ENCODE measurements at regions not wholly inside any gene's neighbourhood (a gene's known extent, or its start where the extent isn't known, plus 50 kb on each side); places are given as distances from the start of the nearest gene placed in this dataset.
"Not testable (repeated sequence)": the region's sequence is repeated elsewhere in the genome, so short reads cannot be mapped to it uniquely, and the experiment has no call there.

GRCh38 chr1:121538943-121539575, 354.3 kb downstream of the SRGAP2C start:
- H3K9me3 Mint-ChIP-seq, result no peaks in the 10 kb centered on the region
- CTCF ChIA-PET, result no interaction called here

GRCh38 chr1:121543988-121544387, 359.2 kb downstream of the SRGAP2C start:
- POLR2A ChIA-PET; H3K36me3 Mint-ChIP-seq; H3K4me1 ChIP-seq (ENCODE audit: insufficient read depth, low read length); H3K27me3 ChIP-seq (ENCODE audit: insufficient read depth, low read length, poor library complexity, severe bottlenecking); H3K36me3 ChIP-seq (ENCODE audit: insufficient read depth, low read length); H3K9me3 ChIP-seq (ENCODE audit: low read length); CTCF ChIA-PET; H3K4me3 Mint-ChIP-seq; H3K27me3 Mint-ChIP-seq; H3K4me3 ChIP-seq (ENCODE audit: low read length); H3K27ac ChIP-seq (ENCODE audit: low read depth, low read length); H3K27ac Mint-ChIP-seq; DNase-seq; H3K9me3 Mint-ChIP-seq: not testable (repeated sequence)
- H3K4me1 Mint-ChIP-seq, result peaks cover 26 to 36% (median 27%) of the 10 kb centered on the region in 3 donors

More at GRCh38 chr1:121538943-121539575, 354.3 kb downstream of the SRGAP2C start:
- POLR2A ChIA-PET, result no interaction called here
- H3K4me3 ChIP-seq (ENCODE audit: low read length), result no peak overlapping the region
- no peaks in the 10 kb centered on the region for H3K36me3 ChIP-seq (ENCODE audit: insufficient read depth, low read length)
- peak overlapping the region in 3 of 8 donors; percentile 10 to 86 (median 38) for H3K27ac Mint-ChIP-seq
- no peak overlapping the region for H3K4me3 Mint-ChIP-seq
- no peaks in the 10 kb centered on the region for H3K27me3 ChIP-seq (ENCODE audit: insufficient read depth, low read length, poor library complexity, severe bottlenecking)
- H3K9me3 ChIP-seq (ENCODE audit: low read length), result no peaks in the 10 kb centered on the region
- no peak for DNase-seq
- H3K4me1 ChIP-seq (ENCODE audit: insufficient read depth, low read length), result no peaks in the 10 kb centered on the region
- H3K27me3 Mint-ChIP-seq, result no peaks in the 10 kb centered on the region
- H3K4me1 Mint-ChIP-seq, result peaks cover 6 to 16% (median 11%) of the 10 kb centered on the region in 3 donors
- no peak overlapping the region for H3K27ac ChIP-seq (ENCODE audit: low read depth, low read length)
- H3K36me3 Mint-ChIP-seq, result peaks cover 5 to 7% (median 6%) of the 10 kb centered on the region in 3 donors

GRCh38 chr1:121544500-121544899, 359.7 kb downstream of the SRGAP2C start:
- no peak for DNase-seq
- Histone ChIP-seq H3K27me3 (ENCODE audit: insufficient read depth, low read length, poor library complexity, severe bottlenecking) (no peaks in the 10 kb centered on the region), H3K4me1 (ENCODE audit: insufficient read depth, low read length) (peaks cover 8% of the 10 kb centered on the region), H3K4me3 (ENCODE audit: low read length) (no peak overlapping the region), H3K36me3 (ENCODE audit: insufficient read depth, low read length) (no peaks in the 10 kb centered on the region), H3K27ac (ENCODE audit: low read depth, low read length) (no peak overlapping the region), H3K9me3 (ENCODE audit: low read length) (no peaks in the 10 kb centered on the region)
- H3K27ac Mint-ChIP-seq, result no peak overlapping the region
- no peaks in the 10 kb centered on the region for H3K27me3 Mint-ChIP-seq
- ChIA-PET CTCF (no interaction called here), POLR2A (no interaction called here)
- H3K36me3 Mint-ChIP-seq, result peaks cover 4 to 10% (median 8%) of the 10 kb centered on the region in 3 donors
- no peak overlapping the region for H3K4me3 Mint-ChIP-seq
- peaks cover 24 to 35% (median 25%) of the 10 kb centered on the region in 3 donors for H3K4me1 Mint-ChIP-seq
- H3K9me3 Mint-ChIP-seq, result peaks cover 0 to 2% (median 0%) of the 10 kb centered on the region in 5 donors

GRCh38 chr1:121545899-121546298, 361.1 kb downstream of the SRGAP2C start:
- H3K4me1 Mint-ChIP-seq, result peaks cover 33 to 45% (median 36%) of the 10 kb centered on the region in 3 donors
- H3K9me3 ChIP-seq (ENCODE audit: low read length); H3K9me3 Mint-ChIP-seq; H3K4me3 Mint-ChIP-seq; H3K27ac Mint-ChIP-seq; H3K27ac ChIP-seq (ENCODE audit: low read depth, low read length); H3K4me3 ChIP-seq (ENCODE audit: low read length); H3K36me3 Mint-ChIP-seq; POLR2A ChIA-PET; CTCF ChIA-PET; H3K36me3 ChIP-seq (ENCODE audit: insufficient read depth, low read length); H3K27me3 Mint-ChIP-seq; DNase-seq; H3K27me3 ChIP-seq (ENCODE audit: insufficient read depth, low read length, poor library complexity, severe bottlenecking): not testable (repeated sequence)
- peaks cover 14% of the 10 kb centered on the region for H3K4me1 ChIP-seq (ENCODE audit: insufficient read depth, low read length)

GRCh38 chr1:121546830-121547591, 362.2 kb downstream of the SRGAP2C start:
- Mint-ChIP-seq H3K9me3 (peaks cover 0 to 2% (median 0%) of the 10 kb centered on the region in 5 donors), H3K4me3 (no peak overlapping the region), H3K4me1 (peaks cover 43 to 56% (median 47%) of the 10 kb centered on the region in 3 donors), H3K27ac (peak overlapping the region in 6 of 8 donors; percentile 5 to 65 (median 16)), H3K27me3 (no peaks in the 10 kb centered on the region), H3K36me3 (peaks cover 0 to 8% (median 8%) of the 10 kb centered on the region in 3 donors)
- no peaks in the 10 kb centered on the region for H3K36me3 ChIP-seq (ENCODE audit: insufficient read depth, low read length)
- H3K4me1 ChIP-seq (ENCODE audit: insufficient read depth, low read length), result peaks cover 21% of the 10 kb centered on the region
- no peaks in the 10 kb centered on the region for H3K9me3 ChIP-seq (ENCODE audit: low read length)
- H3K4me3 ChIP-seq (ENCODE audit: low read length), result no peak overlapping the region
- DNase-seq, result peak in 1 of 5 donors; percentile 46
- H3K27ac ChIP-seq (ENCODE audit: low read depth, low read length), result no peak overlapping the region
- ChIA-PET CTCF (no interaction called here), POLR2A (no interaction called here)
- no peaks in the 10 kb centered on the region for H3K27me3 ChIP-seq (ENCODE audit: insufficient read depth, low read length, poor library complexity, severe bottlenecking)

GRCh38 chr1:121547726-121548125, 363.0 kb downstream of the SRGAP2C start:
- Mint-ChIP-seq H3K36me3 (peaks cover 0 to 13% (median 8%) of the 10 kb centered on the region in 3 donors), H3K4me3 (peak overlapping the region in 2 of 7 donors; percentile 7 to 68), H3K27ac (peak overlapping the region in 7 of 8 donors; percentile 19 to 73 (median 47)), H3K4me1 (peaks cover 47 to 60% (median 54%) of the 10 kb centered on the region in 3 donors)
- H3K27me3 Mint-ChIP-seq; H3K27ac ChIP-seq (ENCODE audit: low read depth, low read length); H3K27me3 ChIP-seq (ENCODE audit: insufficient read depth, low read length, poor library complexity, severe bottlenecking); DNase-seq; H3K9me3 ChIP-seq (ENCODE audit: low read length); POLR2A ChIA-PET; CTCF ChIA-PET; H3K36me3 ChIP-seq (ENCODE audit: insufficient read depth, low read length); H3K9me3 Mint-ChIP-seq; H3K4me3 ChIP-seq (ENCODE audit: low read length): not testable (repeated sequence)
- H3K4me1 ChIP-seq (ENCODE audit: insufficient read depth, low read length), result peaks cover 28% of the 10 kb centered on the region

- CTCF ChIA-PET, result interaction anchor here (0.7 kb wide), 1 partner anchor 31 kb away, joined by 3 read pairs; no protein-coding TSS in a partner anchor
- H3K9me3 ChIP-seq (ENCODE audit: low read length); H3K27ac ChIP-seq (ENCODE audit: low read depth, low read length); H3K27me3 ChIP-seq (ENCODE audit: insufficient read depth, low read length, poor library complexity, severe bottlenecking); H3K4me3 ChIP-seq (ENCODE audit: low read length); POLR2A ChIA-PET; H3K27me3 Mint-ChIP-seq; H3K9me3 Mint-ChIP-seq; DNase-seq; H3K36me3 ChIP-seq (ENCODE audit: insufficient read depth, low read length): not testable (repeated sequence)
- Mint-ChIP-seq H3K36me3 (peaks cover 0 to 14% (median 8%) of the 10 kb centered on the region in 3 donors), H3K4me3 (peak overlapping the region in 3 of 7 donors; percentile 18 to 29 (median 23)), H3K27ac (peak overlapping the region in 5 of 8 donors; percentile 25 to 88 (median 52)), H3K4me1 (peaks cover 62 to 87% (median 73%) of the 10 kb centered on the region in 3 donors)
- peaks cover 36% of the 10 kb centered on the region for H3K4me1 ChIP-seq (ENCODE audit: insufficient read depth, low read length)
Measured at GRCh38 chr1:121550817-121551216, 366.0 kb downstream of the SRGAP2C start.

- H3K9me3 Mint-ChIP-seq; H3K27ac ChIP-seq (ENCODE audit: low read depth, low read length); H3K27me3 ChIP-seq (ENCODE audit: insufficient read depth, low read length, poor library complexity, severe bottlenecking); H3K9me3 ChIP-seq (ENCODE audit: low read length); H3K4me3 ChIP-seq (ENCODE audit: low read length); H3K36me3 ChIP-seq (ENCODE audit: insufficient read depth, low read length); H3K27me3 Mint-ChIP-seq: not testable (repeated sequence)
- Mint-ChIP-seq H3K36me3 (peaks cover 0 to 14% (median 8%) of the 10 kb centered on the region in 3 donors), H3K4me3 (peak overlapping the region; percentile 1 to 57 (median 29)), H3K27ac (peak overlapping the region; percentile 16 to 94 (median 44)), H3K4me1 (peaks cover 66 to 90% (median 76%) of the 10 kb centered on the region in 3 donors)
- peaks cover 36% of the 10 kb centered on the region for H3K4me1 ChIP-seq (ENCODE audit: insufficient read depth, low read length)
- DNase-seq, result peak in 3 of 5 donors; percentile 49 to 55 (median 52)
- ChIA-PET POLR2A (interaction anchor here (0.9 kb wide), 1 partner anchor 32 kb away, joined by 4 read pairs; no protein-coding TSS in a partner anchor), CTCF (interaction anchor here (0.7 to 1.2 kb wide), 2 partner anchors 32 to 35 kb away, joined by 3 read pairs; no protein-coding TSS in a partner anchor)
Measured at GRCh38 chr1:121551491-121551890, 366.7 kb downstream of the SRGAP2C start.

All from CD8-positive, alpha-beta memory T cell (primary cell).